ENCODE measurements at regions not wholly inside any gene's neighbourhood (a gene's known extent, or its start where the extent isn't known, plus 50 kb on each side); places are given as distances from the start of the nearest gene placed in this dataset.
"Not testable (repeated sequence)": the region's sequence is repeated elsewhere in the genome, so short reads cannot be mapped to it uniquely, and the experiment has no call there.

DNA sequence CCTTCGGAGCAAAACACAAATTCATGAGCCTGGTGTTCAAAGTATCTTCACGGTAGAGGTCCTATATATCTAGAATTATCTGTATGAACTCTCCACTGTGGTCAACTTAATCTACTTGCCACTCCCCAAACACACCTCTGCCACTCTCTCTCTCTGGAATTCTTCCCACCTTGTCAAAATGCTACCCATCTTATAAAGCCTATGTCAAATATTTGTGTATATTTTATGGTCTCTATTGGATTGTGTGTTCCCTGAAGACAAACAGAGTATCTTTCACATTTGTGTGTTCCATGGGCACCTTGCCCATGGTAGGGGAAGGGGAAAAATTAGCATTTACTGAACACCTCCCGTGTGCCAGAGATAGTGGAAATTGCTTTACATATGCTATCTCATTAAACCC, 83.2 kb upstream of the ATL2 start:
- Histone ChIP-seq H3K79me2 (ENCODE audit: insufficient read depth, low read depth, low read length) (no peaks in the 10 kb centered on the region), H2AFZ (ENCODE audit: low read length) (no peak overlapping the region; the same call in 1 of the 2 replicates), H3K4me2 (ENCODE audit: low read length) (no peak overlapping the region), H3K27ac (ENCODE audit: low read depth, low read length, poor library complexity, severe bottlenecking) (no peak overlapping the region), H3K36me3 (ENCODE audit: insufficient read depth, low read length) (no peaks in the 10 kb centered on the region), H3K4me1 (ENCODE audit: insufficient read depth, low read length, poor library complexity, severe bottlenecking) (peaks cover 7% of the 10 kb centered on the region), H3K9me3 (ENCODE audit: low read length) (no peaks in the 10 kb centered on the region), H3K4me3 (ENCODE audit: low read depth, low read length, poor library complexity, severe bottlenecking) (no peak overlapping the region), H3K9me2 (ENCODE audit: insufficient read depth, low read length) (no peaks in the 10 kb centered on the region), H4K20me1 (ENCODE audit: insufficient read depth, low read length) (no peaks in the 10 kb centered on the region)
- intact Hi-C loops (cut with micrococcal nuclease; ENCODE audit: unreplicated experiment) = no loop called here
- TF ChIP-seq, protein P1, sequence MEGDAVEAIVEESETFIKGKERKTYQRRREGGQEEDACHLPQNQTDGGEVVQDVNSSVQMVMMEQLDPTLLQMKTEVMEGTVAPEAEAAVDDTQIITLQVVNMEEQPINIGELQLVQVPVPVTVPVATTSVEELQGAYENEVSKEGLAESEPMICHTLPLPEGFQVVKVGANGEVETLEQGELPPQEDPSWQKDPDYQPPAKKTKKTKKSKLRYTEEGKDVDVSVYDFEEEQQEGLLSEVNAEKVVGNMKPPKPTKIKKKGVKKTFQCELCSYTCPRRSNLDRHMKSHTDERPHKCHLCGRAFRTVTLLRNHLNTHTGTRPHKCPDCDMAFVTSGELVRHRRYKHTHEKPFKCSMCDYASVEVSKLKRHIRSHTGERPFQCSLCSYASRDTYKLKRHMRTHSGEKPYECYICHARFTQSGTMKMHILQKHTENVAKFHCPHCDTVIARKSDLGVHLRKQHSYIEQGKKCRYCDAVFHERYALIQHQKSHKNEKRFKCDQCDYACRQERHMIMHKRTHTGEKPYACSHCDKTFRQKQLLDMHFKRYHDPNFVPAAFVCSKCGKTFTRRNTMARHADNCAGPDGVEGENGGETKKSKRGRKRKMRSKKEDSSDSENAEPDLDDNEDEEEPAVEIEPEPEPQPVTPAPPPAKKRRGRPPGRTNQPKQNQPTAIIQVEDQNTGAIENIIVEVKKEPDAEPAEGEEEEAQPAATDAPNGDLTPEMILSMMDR (conservative IDR thresholded peaks at IDR 0.05; ENCODE audit: low read length) = no peak
- TF ChIP-seq EZH2phosphoT487 (IDR thresholded peaks at IDR 0.05; ENCODE audit: borderline replicate concordance, low read depth, low read length) = no peak
- BruUV-seq (replicated peaks) = no TSS peak
- ChIA-PET POLR2A (interaction anchor here (0.9 to 1.6 kb wide), 2 partner anchors 9 to 59 kb away, joined by 3 to 6 read pairs; no protein-coding TSS in a partner anchor), CTCF (ENCODE audit: unreplicated experiment) (interaction anchor here (0.9 kb wide), 1 partner anchor 20 kb away, joined by 3 read pairs; no protein-coding TSS in a partner anchor)
- DNase-seq (ENCODE audit: low spot score) = no peak

DNA sequence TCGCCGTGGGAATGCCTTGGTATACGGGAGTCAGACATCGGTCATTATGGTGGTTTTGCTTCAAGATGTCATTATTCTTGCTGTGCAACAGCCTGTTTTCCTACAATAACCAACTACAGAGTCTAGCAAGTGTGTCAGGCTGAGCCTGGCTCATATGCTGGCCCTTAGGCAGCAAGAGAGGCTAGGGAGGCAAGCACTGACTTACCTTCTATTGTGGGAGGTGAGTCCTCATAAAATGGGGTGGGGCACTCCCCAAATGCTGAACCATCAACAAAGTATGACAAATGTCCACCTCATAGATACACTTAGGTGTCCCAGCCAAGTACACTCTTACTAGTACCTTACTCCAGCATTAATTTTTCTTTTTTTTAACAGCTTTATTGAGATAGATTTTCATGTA, 77.0 kb upstream of the ATL2 start:
- Histone ChIP-seq H3K9me3 (ENCODE audit: low read length) (no peaks in the 10 kb centered on the region), H3K4me3 (ENCODE audit: low read depth, low read length, poor library complexity, severe bottlenecking) (no peak overlapping the region), H3K9me2 (ENCODE audit: insufficient read depth, low read length) (no peaks in the 10 kb centered on the region), H3K27ac (ENCODE audit: low read depth, low read length, poor library complexity, severe bottlenecking) (no peak overlapping the region), H3K4me1 (ENCODE audit: insufficient read depth, low read length, poor library complexity, severe bottlenecking) (peaks cover 10% of the 10 kb centered on the region), H3K79me2 (ENCODE audit: insufficient read depth, low read depth, low read length) (no peaks in the 10 kb centered on the region), H2AFZ (ENCODE audit: low read length) (no peak overlapping the region), H4K20me1 (ENCODE audit: insufficient read depth, low read length) (no peaks in the 10 kb centered on the region), H3K4me2 (ENCODE audit: low read length) (no peak overlapping the region), H3K36me3 (ENCODE audit: insufficient read depth, low read length) (no peaks in the 10 kb centered on the region)
- TF ChIP-seq, protein P1 (conservative IDR thresholded peaks at IDR 0.05; ENCODE audit: low read length) = no peak
- no peak for TF ChIP-seq EZH2phosphoT487 (IDR thresholded peaks at IDR 0.05; ENCODE audit: borderline replicate concordance, low read depth, low read length)
- DNase-seq (ENCODE audit: low spot score) = no peak
- BruUV-seq (replicated peaks) = no TSS peak
- intact Hi-C loops (cut with micrococcal nuclease; ENCODE audit: unreplicated experiment) = no loop called here
- ChIA-PET POLR2A (interaction anchor here (1.0 to 1.2 kb wide), 2 partner anchors 9 to 17 kb away, joined by 3 to 4 read pairs; no protein-coding TSS in a partner anchor), CTCF (ENCODE audit: unreplicated experiment) (no interaction called here)

DNA sequence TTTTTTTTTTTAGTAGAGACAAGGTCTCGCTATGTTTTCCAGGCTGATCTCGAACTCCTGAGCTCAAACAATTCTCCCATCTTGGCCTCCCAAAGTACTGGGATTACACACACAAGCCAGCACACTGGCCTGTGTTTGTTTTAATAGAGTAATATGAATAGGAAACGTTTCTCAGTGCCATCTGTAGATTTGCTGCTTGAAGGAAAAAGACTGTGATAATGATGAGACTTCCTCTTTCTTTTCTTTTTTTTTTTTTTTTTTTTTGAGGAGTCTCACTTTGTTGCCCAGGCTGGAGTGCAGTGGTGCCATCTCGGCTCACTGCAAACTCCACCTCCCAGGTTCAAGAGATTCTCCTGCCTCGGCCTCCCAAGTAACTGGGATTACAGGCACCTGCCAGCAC, 74.7 kb upstream of the ATL2 start:
- H3K36me3 ChIP-seq (ENCODE audit: insufficient read depth, low read length); H3K79me2 ChIP-seq (ENCODE audit: insufficient read depth, low read depth, low read length); CTCF ChIA-PET (ENCODE audit: unreplicated experiment); H3K9me2 ChIP-seq (ENCODE audit: insufficient read depth, low read length); BruUV-seq (replicated peaks); H3K4me1 ChIP-seq (ENCODE audit: insufficient read depth, low read length, poor library complexity, severe bottlenecking); H4K20me1 ChIP-seq (ENCODE audit: insufficient read depth, low read length); intact Hi-C loops (cut with micrococcal nuclease; ENCODE audit: unreplicated experiment); H3K9me3 ChIP-seq (ENCODE audit: low read length); H3K4me3 ChIP-seq (ENCODE audit: low read depth, low read length, poor library complexity, severe bottlenecking); H3K4me2 ChIP-seq (ENCODE audit: low read length); H2AFZ ChIP-seq (ENCODE audit: low read length); H3K27ac ChIP-seq (ENCODE audit: low read depth, low read length, poor library complexity, severe bottlenecking): not testable (repeated sequence)
- peak; percentile 27 for DNase-seq (ENCODE audit: low spot score)
- POLR2A ChIA-PET = interaction anchor here (0.6 to 1.6 kb wide), 6 partner anchors 9 to 164 kb away, joined by 3 to 4 read pairs (median 3); no protein-coding TSS in a partner anchor

Measured in OCI-LY7 (cell line).